Prostate gland (tissue), 2 donors: ENCODE measurements at regions not wholly inside any gene's neighbourhood (a gene's known extent, or its start where the extent isn't known, plus 50 kb on each side); places are given as distances from the start of the nearest gene placed in this dataset.

Experiments
- DNase-seq: peaks from one replicate; pipeline ENCODE4 v3.0.0-alpha.2; 2019; ENCODE audit warnings: low spot score
- H3K27ac ChIP-seq, 2 donors: fragments of 200-600 bp; sonication (generic); 2 replicates each; pipeline ENCODE4 v1.5.1; 2017 to 2019
- H3K27me3 ChIP-seq: fragments of 200-600 bp; sonication (generic); replicated peaks from 2 replicates; pipeline ENCODE4 v1.5.1; 2019; ENCODE audit not compliant: insufficient read depth
- H3K36me3 ChIP-seq, 2 donors: fragments of 200-600 bp; sonication (generic); 1 replicate in 1 of 2; 2 replicates in 1 of 2; pipeline versions ENCODE4 v1.5.1 to v1.8.1; 2017 to 2019
- H3K4me1 ChIP-seq: fragments of 200-600 bp; sonication (generic); replicated peaks from 2 replicates; pipeline ENCODE4 v1.5.1; 2019
- H3K4me3 ChIP-seq, 2 donors: fragments of 200-600 bp; sonication (generic); 2 replicates each; pipeline ENCODE4 v1.5.1; 2017 to 2019
- H3K9me3 ChIP-seq: fragments of 200-600 bp; sonication (generic); 2 replicates; pipeline ENCODE4 v1.5.1; 2017
- CTCF ChIP-seq, 4 experiments: fragments of 200-600 bp in 2 of 4; fragments of 450-650 bp in 2 of 4; sonication (generic) in 2 of 4; IDR thresholded peaks; 1 replicate in 3 of 4; 2 replicates in 1 of 4; pipeline ENCODE4 v1.5.1; 2016 to 2019; ENCODE audit warnings: antibody characterized with exemption in 4 of 4, mild to moderate bottlenecking in 2 of 4, moderate library complexity in 2 of 4
- POLR2A ChIP-seq: fragments of 450-650 bp; IDR thresholded peaks from one replicate; pipeline ENCODE4 v1.6.1; 2016; ENCODE audit warnings: antibody characterized with exemption, mild to moderate bottlenecking
- POLR2AphosphoS5 ChIP-seq: sonication (generic); formaldehyde crosslinking; IDR thresholded peaks from one replicate; pipeline ENCODE4 v1.6.1; 2017; ENCODE audit warnings: antibody characterized with exemption
- WGBS: methylation state at CpG from one replicate; pipeline ENCODE4 v1.1.5; 2018; 5-methylcytosine and 5-hydroxymethylcytosine counted together
- intact Hi-C: fragments of 100-400 bp; cut with DNase I; formaldehyde crosslinking; loops from one replicate; pipeline ENCODE4 v1.14.2; 2022

- TF ChIP-seq CTCF (IDR thresholded peaks at IDR 0.05) (no peak), POLR2AphosphoS5 (no peak), POLR2A (no peak)
- Histone ChIP-seq H3K4me1 (no peaks in the 10 kb centered on the region), H3K36me3 (no peaks in the 10 kb centered on the region), H3K9me3 (no peaks in the 10 kb centered on the region), H3K4me3 (no peak overlapping the region), H3K27me3 (no peaks in the 10 kb centered on the region), H3K27ac (no peak overlapping the region)
- intact Hi-C loops: no loop called here
- 90% methylated on average over 4 of the region's 4 CpGs for WGBS
- DNase-seq: no peak
Observed at GRCh38 chr2:199160081-199160480, 297.7 kb downstream of the SATB2 start.

DNA sequence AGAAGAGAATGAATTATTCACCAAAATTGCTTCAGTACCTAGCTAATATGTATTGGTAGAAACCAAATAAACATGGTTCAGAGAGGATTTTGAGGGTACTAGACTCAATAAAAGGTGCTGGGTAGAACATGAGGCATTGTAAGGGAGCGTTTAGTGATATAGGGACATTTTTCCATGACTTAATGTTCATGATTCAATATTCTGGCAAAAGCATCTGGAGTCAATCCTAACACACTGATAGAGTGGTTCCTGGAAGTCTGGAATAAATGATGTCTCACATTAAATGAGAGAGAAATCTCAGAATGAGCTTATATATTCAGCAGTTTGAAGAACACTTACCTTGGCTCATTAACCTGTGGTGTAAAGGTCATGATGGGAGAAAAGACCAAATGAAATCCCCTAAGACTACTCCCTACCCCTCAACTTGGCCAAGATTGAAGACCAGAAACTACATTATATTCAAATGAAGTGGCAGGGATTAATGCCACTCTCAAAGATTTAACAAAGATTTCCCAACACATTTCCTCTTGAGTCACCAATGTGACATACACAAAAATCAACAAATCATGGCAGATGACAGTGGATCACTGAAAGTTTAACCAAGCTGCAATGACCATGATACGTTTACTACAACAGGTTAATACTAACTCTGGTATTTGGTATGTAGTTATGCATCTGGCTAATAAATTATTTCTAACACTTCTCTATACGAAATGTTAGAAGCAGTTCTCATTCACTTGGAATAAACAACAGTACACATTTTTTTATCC, 309.5 kb downstream of the SATB2 start:
- Histone ChIP-seq H3K36me3 (no peaks in the 10 kb centered on the region), H3K27ac (no peak overlapping the region), H3K4me3 (no peak overlapping the region), H3K9me3 (no peaks in the 10 kb centered on the region), H3K4me1 (no peaks in the 10 kb centered on the region), H3K27me3 (no peaks in the 10 kb centered on the region)
- WGBS: 82% methylated on average over 3 of the region's 3 CpGs
- intact Hi-C loops: no loop called here
- no peak for TF ChIP-seq CTCF (IDR thresholded peaks at IDR 0.05)
- TF ChIP-seq POLR2A: no peak
- TF ChIP-seq POLR2AphosphoS5: no peak
- DNase-seq: no peak

GRCh38 chr2:199147216-199147615, 310.5 kb downstream of the SATB2 start:
- Histone ChIP-seq H3K4me1 (no peaks in the 10 kb centered on the region), H3K27me3 (no peaks in the 10 kb centered on the region), H3K4me3 (no peak overlapping the region), H3K27ac (no peak overlapping the region), H3K36me3 (no peaks in the 10 kb centered on the region), H3K9me3 (no peaks in the 10 kb centered on the region)
- no peak for TF ChIP-seq POLR2AphosphoS5
- TF ChIP-seq CTCF (IDR thresholded peaks at IDR 0.05): no peak
- TF ChIP-seq POLR2A: no peak
- intact Hi-C loops: no loop called here
- DNase-seq: no peak

DNA sequence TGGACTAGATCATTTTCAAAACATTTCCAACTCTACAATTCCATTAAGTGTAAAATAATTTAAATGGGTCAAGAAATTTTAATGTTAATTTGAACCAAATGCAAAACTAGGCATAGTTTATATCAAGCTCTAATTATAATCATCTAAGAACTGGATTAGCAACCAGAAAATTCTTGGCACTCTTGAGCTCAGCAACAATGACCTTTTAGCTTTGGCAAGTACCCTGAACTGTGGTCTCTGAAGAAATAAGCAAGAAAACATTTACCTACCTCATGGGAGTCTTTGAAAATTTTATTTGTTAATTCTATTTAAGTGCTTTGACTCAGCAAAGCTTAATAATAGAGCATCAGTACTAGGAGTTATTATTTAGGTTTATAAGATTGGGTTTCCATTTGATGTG, 313.2 kb downstream of the SATB2 start:
- intact Hi-C loops: no loop called here

More for the DNA sequence above, 313.2 kb downstream of the SATB2 start:
- Histone ChIP-seq H3K36me3 (no peaks in the 10 kb centered on the region), H3K4me3 (no peak overlapping the region), H3K27ac (no peak overlapping the region), H3K4me1 (no peaks in the 10 kb centered on the region), H3K27me3 (no peaks in the 10 kb centered on the region), H3K9me3 (no peaks in the 10 kb centered on the region)
- DNase-seq: no peak
- TF ChIP-seq CTCF (IDR thresholded peaks at IDR 0.05) (no peak), POLR2AphosphoS5 (no peak), POLR2A (no peak)
